Activated CD4-positive, alpha-beta T cell treated with anti-CD3 and anti-CD28 coated beads for 48 hours (primary cell): ENCODE measurements at regions not wholly inside any gene's neighbourhood (a gene's known extent, or its start where the extent isn't known, plus 50 kb on each side); places are given as distances from the start of the nearest gene placed in this dataset.
A peak's percentile ranks its signal among the peaks of the same experiment; 100 is the strongest.
"Not testable (repeated sequence)": the region's sequence is repeated elsewhere in the genome, so short reads cannot be mapped to it uniquely, and the experiment has no call there.

ENCODE experiments used
- DNase-seq: peaks from one replicate; pipeline ENCODE4 v3.0.0-alpha.2; 2020

DNA sequence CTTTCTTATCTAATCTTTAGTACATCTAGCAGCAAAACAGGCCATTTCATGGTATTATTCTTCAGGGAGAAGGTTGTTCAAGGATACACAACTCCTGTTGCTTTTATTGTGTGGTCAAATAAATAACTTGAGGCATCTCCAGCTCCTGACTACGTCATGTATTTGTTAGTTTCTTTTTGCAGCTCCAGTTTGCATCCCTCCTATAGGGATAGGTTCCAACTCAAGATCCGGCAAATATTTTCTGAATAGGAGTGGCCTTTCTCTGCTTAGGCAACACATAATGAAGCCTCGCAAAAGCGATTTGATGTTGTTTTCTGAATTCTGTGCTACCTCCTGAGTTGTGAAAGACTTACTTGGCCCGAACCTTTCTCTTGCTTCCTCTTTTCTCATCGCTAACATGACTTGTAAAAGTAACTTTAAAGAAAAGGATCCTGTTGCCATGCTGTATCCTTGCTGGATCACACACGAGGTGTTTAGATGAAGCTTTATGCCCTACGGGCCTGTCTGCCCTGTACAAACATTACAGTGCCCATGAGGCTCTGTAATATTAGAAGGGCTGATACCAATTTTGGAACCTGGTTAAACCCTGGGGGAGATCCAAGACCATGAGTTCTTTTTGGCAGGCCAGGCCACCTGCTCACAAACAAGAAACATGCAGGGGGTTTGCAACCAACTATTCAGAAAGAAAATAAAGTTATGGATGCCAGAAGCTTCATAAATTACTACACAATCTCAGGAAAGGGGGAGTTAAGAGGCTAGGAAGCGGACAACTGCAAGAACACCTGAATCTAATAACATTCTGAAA is 149.8 kb upstream of the FGF10 start:
- no peak for DNase-seq

DNA sequence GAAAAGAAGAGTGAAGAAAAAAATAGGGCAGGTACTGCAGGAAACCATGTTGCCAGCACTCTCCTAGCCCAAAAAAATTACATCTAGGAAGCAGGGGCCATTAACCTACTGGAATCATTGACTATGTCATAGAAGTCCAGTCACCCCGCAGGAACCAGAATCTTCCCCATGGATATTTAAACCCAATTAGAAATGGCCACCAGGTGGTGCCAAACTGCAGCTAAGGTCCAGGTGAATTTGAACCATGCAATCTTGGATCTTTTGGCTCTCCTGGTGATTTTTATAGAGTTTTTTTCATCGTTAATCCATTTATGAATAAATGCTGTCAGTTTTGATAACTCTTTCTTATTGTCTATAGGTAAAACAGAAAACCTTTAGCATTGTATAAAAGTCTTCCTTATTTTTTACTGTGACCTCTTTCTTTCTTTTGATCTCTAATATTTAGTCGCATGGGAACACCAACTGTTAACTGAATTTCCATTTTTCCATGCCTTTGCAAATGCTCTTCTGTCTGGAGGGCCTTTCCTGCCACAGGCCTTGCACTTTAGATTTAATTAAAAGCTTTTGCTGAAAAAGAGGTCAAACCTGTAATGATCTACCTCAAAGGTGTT is 147.5 kb upstream of the FGF10 start:
- peak; percentile 23 for DNase-seq

DNA sequence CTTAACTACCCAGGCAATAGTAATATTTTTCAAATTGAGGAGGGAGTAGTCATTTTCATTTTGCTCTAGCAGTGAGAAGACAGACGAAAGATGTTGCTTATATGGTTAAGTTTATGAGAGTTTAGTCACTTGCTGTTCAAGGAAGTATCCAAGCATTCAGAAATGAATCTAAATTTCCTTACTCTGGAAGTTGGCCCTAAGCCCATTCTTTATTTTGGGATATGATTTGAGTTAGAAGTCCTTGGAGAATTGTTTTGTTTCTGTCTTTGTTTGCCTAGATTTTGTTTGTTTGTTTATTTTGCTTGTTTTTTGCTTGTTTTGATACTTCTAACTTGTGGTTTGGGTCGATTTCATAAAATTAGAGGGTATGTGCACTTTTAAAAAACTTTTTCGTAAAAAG is 146.4 kb upstream of the FGF10 start:
- no peak for DNase-seq

DNA sequence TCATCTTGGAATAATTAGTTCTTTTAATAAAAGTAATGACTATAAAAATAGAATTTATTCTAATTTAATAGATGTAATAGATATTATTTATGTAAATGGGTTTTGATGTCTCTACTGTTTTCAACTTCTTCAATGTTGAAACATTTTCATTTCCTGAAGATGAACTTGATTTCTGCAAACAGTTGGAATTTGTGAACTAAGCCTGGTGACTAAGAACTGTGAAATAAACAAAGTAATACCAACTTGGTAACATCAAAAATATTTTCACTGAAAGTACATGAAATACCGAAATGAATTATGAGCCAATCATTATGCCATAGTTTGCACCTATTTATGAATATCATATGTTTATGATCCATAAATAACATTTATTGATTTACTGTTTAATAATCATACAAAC is 143.8 kb upstream of the FGF10 start:
- no peak for DNase-seq

DNA sequence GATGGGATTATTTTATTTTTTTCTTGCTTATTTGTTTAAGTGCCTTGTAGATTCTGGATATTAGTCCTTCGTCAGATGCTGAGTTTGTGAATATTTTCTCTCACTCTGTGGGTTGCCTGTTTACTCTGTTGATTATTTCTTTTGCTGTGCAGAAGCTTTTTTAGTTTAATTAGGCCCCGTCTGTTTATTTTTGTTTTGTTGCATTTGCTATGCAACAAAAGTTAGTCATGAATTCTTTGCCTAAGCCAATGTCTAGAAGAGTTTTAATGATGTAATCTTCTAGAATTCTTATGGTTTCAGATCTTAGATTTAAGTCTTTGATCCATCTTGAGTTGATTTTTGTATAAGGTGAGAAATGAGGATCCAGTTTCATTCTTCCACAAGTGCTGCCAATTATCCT is 142.5 kb upstream of the FGF10 start:
- not testable (repeated sequence) for DNase-seq

DNA sequence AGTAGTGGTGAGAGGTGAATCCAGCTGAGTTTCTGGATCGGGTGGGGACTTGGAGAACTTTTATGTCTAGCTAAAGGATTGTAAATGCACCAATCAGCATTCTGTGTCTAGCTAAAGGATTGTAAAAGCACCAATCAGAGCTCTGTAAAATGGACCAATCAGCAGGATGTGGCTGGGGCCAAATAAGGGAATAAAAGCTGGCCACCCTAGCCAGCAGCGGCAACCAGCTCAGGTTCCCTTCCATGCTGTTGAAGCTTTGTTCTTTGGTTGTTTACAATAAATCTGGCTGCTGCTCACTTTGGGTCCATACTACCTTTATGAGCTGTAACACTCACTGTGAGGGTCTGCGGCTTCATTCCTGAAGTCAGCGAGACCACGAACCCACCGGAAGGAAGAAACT is 141.6 kb upstream of the FGF10 start:
- DNase-seq: not testable (repeated sequence)

DNA sequence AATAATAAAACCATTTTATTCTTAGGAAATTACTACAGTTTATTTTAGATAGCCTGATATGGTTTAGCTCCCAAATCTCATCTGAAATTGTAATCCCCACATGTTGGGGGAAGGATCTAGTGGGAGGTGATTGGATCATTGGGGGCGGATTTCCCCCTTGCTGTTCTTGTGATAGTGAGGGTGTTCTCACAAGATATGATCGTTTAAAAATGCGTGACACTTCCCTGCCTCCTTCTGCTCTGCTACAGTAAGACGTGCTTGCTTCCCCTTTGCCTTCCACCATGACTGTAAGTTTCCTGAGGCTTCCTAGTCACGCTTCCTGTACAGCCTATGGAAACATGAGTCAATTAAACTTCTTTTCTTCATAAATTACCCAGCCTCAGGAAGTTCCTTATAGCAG is 122.4 kb upstream of the FGF10 start:
- DNase-seq: no peak

DNA sequence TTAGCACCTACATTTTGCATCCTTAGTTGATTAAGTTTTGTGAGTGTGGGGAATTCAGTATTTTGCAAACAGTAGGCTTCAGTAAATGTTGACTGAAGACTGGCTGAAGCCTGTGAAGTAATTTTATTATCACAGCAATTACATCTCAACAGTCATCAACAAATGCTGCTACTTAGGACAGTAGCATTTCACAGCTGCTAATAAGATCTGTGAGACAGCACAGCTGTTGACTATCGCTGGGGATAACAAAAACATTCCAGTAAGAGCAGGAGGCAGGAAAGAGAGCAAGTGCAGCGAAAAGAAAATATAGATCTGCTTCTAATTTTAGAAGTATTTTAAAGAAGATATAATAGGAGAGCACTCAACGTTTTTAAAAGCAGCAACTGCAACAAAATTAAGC is 117.3 kb upstream of the FGF10 start:
- DNase-seq: no peak

DNA sequence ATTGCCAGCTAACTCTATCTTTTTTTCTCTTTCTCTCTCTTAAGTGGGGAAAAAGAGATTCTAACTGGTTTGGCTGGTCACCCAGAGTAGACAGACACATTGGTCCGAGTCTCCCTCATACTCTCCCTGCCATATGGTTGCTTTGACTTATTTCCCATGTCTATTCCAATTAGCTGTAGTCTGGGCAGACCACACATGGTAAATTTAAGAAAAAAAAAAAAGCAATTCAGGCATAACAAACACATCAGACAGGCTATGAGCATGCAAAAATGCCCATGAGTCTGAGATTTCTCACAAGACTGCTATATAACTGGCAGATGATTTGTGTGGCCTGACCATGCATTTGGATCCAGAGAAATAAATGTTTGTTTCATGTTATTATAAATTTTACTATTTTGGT is 110.2 kb upstream of the FGF10 start:
- DNase-seq: no peak

DNA sequence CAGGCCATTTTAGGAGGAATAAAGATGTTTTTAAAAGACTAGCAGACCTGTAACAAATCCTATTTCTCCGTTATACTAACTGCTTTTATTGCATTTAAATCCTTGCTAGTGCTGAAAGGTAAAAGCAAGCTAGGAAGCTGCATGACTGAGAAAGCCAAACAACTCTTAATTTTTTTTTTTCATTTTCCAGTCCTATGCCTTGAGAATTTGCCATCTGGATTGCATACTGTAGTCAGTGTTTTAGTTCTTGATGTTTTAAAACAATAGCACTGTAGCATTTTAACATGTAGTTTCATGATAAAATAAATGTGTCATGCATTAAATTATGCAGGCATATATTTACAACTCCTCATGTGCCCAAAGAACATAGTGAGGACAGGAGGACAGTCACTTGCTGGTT is 108.4 kb upstream of the FGF10 start:
- no peak for DNase-seq

DNA sequence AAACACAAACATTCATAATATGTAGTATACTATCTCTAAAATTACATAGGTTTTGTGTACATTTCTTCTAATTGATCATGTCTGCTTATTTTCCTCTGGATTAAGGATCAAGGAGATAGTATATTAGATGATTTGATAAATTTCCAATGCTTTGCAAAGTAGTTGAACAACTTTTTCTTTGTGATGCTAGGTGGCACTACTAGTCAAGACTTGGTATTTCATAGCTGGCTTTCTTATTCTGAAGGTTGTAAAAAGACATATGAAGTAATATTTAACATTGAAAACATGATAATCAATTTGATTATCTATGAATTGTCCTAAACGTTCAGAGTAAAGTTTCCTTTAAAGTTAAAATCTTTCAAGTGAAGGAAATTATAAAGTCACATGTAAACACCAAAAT is 106.1 kb upstream of the FGF10 start:
- no peak for DNase-seq

DNA sequence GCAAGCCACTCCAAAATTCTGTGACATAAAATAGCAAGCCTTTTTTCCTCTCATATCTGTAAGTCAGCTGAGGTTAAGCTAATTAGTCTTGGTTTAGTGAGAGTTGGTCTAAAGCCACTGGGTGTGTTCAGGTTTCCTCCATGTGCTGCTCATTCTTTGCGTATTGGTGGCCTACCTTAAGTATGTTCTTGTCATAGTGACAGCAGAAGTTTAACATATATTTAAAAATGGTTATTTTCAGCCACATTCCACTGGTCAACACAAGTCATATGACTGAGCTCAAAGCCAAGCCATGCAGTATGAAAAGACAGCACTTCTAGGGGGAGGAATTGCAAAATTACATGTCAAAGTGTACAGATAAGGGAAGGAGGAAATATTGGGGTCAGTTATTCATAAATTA is 100.5 kb upstream of the FGF10 start:
- no peak for DNase-seq

DNA sequence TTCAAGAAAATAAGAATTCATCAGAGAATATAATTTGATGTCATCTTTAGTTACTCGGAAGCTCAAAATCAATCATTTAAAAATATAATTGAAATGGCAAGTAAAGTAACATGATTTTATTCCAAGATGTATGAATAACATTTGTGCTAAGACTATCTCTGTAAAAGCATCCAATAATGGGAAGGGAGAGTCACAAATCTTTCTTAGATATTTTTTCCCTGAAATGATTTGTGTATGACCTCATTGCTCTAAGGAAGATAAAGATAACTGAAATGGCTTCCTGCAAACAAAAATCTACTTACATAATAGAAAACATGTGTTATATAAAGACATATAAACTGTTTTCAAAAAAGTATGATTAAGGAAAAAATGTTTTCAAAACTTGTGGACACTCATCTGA is 97.4 kb upstream of the FGF10 start:
- DNase-seq: no peak

DNA sequence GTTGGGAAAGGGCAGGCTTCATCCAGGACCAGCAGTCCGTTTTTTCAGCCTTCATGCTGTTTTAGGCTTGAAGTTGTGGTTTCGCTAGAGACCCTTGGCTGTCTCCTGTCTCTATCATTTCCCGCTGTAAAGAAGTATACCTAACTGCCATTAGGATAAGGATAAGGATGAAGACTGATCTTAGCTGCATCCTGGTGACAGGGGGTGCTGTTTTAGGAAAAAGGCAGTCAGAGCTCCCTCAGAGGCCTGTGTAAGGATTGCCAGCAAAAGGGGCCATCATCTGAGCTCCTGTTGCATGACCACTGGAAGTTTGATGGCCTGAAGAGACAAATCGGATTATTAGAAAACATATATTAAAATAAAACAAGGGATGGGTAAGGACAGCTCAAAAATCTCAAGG is 64.8 kb upstream of the FGF10 start:
- DNase-seq: no peak

DNA sequence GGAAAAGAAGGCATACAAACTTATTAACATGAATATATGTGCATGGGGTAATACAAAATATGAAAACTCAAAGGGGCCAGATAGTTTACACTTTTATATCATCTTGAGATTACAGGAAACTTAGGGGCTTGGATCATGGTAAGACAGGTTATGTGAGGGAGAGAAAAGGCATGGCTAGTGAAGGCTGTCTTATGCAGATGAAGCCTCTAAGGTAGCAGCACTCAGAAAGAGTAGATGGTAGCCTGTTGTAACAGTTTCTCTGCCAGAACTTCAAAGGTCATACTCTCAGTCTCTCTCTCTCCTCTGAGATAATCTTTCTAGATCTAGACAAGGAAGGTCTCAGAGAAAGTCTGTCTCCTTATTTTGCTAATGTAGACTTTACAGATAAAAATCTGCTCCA is 57.2 kb upstream of the FGF10 start:
- DNase-seq: no peak

DNA sequence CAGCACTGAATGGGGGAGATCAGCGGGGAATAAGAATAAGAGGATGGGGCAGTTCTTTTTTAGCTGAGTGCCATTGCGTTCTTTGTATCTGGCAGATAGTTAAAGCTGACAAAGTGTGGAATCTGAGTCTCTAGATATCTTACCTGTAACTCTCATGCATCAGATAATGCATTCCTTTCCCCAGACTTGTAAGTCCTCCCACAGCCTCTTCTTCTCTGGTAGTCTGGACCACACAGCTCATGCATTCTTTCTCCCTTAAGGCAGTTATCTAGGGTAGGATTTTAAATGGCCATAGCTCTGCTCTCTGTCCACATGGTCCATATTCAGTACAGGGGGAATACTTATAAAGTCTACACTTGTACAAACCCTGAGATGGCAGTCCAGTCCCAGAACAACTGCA is 54.0 kb upstream of the FGF10 start:
- DNase-seq: no peak

DNA sequence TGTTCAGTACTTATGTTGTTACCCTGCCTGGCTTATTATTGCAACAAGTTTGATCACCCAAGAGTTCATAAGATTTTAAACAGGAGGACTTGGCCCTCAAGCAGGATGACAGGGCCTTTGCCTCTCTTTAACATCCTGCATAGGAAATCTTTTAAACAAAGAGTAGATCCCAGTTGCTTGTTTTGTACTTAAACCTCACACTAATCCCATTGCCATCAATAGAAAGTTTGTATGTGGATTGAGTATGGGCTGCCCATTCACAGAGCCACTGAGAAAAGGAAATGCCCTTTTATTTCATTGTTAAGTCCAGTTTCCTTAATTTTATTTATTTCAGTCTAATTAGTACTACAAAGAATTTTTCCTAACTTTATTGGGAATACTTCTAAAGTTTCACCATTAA is 52.2 kb upstream of the FGF10 start:
- DNase-seq: no peak

DNA sequence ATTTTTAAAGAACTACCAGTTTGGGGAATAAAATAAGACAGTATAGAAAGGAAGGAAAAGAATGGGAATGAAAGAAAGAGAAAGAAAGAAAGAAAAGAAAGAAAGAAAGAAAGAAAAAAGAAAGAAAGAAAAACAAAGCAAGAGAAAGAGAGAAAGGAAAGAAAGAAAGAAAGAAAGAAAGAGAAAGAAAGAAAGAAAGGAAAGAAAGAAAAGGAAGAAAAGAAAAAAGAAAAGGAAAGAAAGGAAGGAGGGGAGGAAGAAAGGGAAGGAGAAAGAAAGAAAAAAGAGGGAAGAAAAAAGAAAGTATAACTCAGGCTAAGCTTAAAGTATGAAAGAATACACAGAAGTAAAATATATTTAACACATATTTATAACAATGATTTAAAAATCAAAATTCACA is 51.0 kb upstream of the FGF10 start:
- no peak for DNase-seq
